Smooth muscle cell (in vitro differentiated cells): ENCODE measurements at regions not wholly inside any gene's neighbourhood (a gene's known extent, or its start where the extent isn't known, plus 50 kb on each side); places are given as distances from the start of the nearest gene placed in this dataset.

Source experiments
- DNase-seq: peaks from one replicate; lab custom pipeline; 2025; ENCODE audit not compliant: unreplicated experiment; lab: John Stamatoyannopoulos, UW
- H2AFZ ChIP-seq: fragments of 200-600 bp; sonication (generic); 2 replicates; pipeline ENCODE4 v1.6.0; 2016; ENCODE audit warnings: antibody characterized with exemption, low read depth, mild to moderate bottlenecking
- H3F3A ChIP-seq: fragments of 200-600 bp; sonication (generic); 2 replicates; pipeline ENCODE4 v1.6.0; 2017; ENCODE audit warnings: antibody characterized with exemption, low read depth
- H3K27ac ChIP-seq: fragments of 200-600 bp; sonication (generic); 2 replicates; pipeline ENCODE4 v1.5.1; 2016; ENCODE audit warnings: low read depth, mild to moderate bottlenecking
- H3K27me3 ChIP-seq: fragments of 200-600 bp; sonication (generic); 2 replicates; pipeline ENCODE4 v1.6.1; 2016; ENCODE audit warnings: low read depth, mild to moderate bottlenecking
- H3K36me3 ChIP-seq: fragments of 200-600 bp; sonication (generic); 2 replicates; pipeline ENCODE4 v1.5.1; 2016; ENCODE audit warnings: low read depth
- H3K4me1 ChIP-seq: fragments of 200-600 bp; sonication (generic); 2 replicates; pipeline ENCODE4 v1.5.1; 2016; ENCODE audit warnings: low read depth
- H3K4me2 ChIP-seq: fragments of 200-600 bp; sonication (generic); 2 replicates; pipeline ENCODE4 v1.6.0; 2016; ENCODE audit warnings: mild to moderate bottlenecking
- H3K4me3 ChIP-seq: fragments of 200-600 bp; sonication (generic); 2 replicates; pipeline ENCODE4 v1.5.1; 2016; ENCODE audit warnings: mild to moderate bottlenecking
- H3K79me2 ChIP-seq: fragments of 200-600 bp; sonication (generic); 2 replicates; pipeline ENCODE4 v1.6.0; 2016; ENCODE audit warnings: low read depth, mild to moderate bottlenecking
- H3K9ac ChIP-seq: fragments of 200-600 bp; sonication (generic); 2 replicates; pipeline ENCODE4 v1.6.0; 2016; ENCODE audit warnings: low read depth
- H3K9me3 ChIP-seq: fragments of 200-600 bp; sonication (generic); replicated peaks from 2 replicates; pipeline ENCODE4 v1.5.1; 2016; ENCODE audit warnings: low read depth
- H4K20me1 ChIP-seq: fragments of 200-600 bp; sonication (generic); 2 replicates; pipeline ENCODE4 v1.6.0; 2016; ENCODE audit warnings: low read depth
- CTCF ChIP-seq: fragments of 200-600 bp; sonication (generic); IDR thresholded peaks from 2 replicates; pipeline ENCODE4 v1.5.1; 2017; ENCODE audit warnings: borderline replicate concordance, mild to moderate bottlenecking, antibody characterized with exemption; ENCODE audit not compliant: insufficient read depth, poor library complexity, severe bottlenecking
- WGBS: methylation state at CpG from one replicate; pipeline ENCODE4 v1.1.7; 2016; ENCODE audit warnings: low lambda C conversion rate; 5-methylcytosine and 5-hydroxymethylcytosine counted together

GRCh38 chr2:145674705-145675104 is 1154.8 kb upstream of the ZEB2 start:
- TF ChIP-seq CTCF = no peak

GRCh38 chr2:145669301-145669700 is 1149.4 kb upstream of the ZEB2 start:
- Histone ChIP-seq H3K4me1 (peaks cover 10% of the 10 kb centered on the region), H3K4me3 (no peak overlapping the region), H3K4me2 (peak overlapping the region; percentile 65), H3K9ac (no peak overlapping the region), H3F3A (peaks cover 4% of the 10 kb centered on the region), H3K9me3 (no peaks in the 10 kb centered on the region), H3K36me3 (no peaks in the 10 kb centered on the region), H3K27ac (peak overlapping the region; percentile 49), H3K27me3 (no peaks in the 10 kb centered on the region), H3K79me2 (no peaks in the 10 kb centered on the region), H2AFZ (peak overlapping the region; percentile 56), H4K20me1 (no peaks in the 10 kb centered on the region)
- no peak for DNase-seq
- 19% methylated on average over 1 of the region's 1 CpG for WGBS
- no peak for TF ChIP-seq CTCF

More at GRCh38 chr2:145674705-145675104, 1154.8 kb upstream of the ZEB2 start:
- Histone ChIP-seq H3F3A (no peaks in the 10 kb centered on the region), H3K27me3 (no peaks in the 10 kb centered on the region), H3K9me3 (no peaks in the 10 kb centered on the region), H3K4me3 (no peak overlapping the region), H2AFZ (no peak overlapping the region), H3K9ac (no peak overlapping the region), H3K79me2 (no peaks in the 10 kb centered on the region), H3K4me2 (no peak overlapping the region), H3K4me1 (no peaks in the 10 kb centered on the region), H3K36me3 (no peaks in the 10 kb centered on the region), H3K27ac (no peak overlapping the region), H4K20me1 (no peaks in the 10 kb centered on the region)
- 95% methylated on average over 3 of the region's 3 CpGs for WGBS
- no peak for DNase-seq

- H2AFZ ChIP-seq = peak overlapping the region; percentile 64
- no peaks in the 10 kb centered on the region for H3K79me2 ChIP-seq
- WGBS = 22% methylated on average over 3 of the region's 3 CpGs
- peaks cover 10% of the 10 kb centered on the region for H3K4me1 ChIP-seq
- H3K9ac ChIP-seq = no peak overlapping the region
- peaks cover 4% of the 10 kb centered on the region for H3F3A ChIP-seq
- H3K36me3 ChIP-seq = no peaks in the 10 kb centered on the region
- peak overlapping the region; percentile 6 for H3K4me2 ChIP-seq
- TF ChIP-seq CTCF = no peak
- DNase-seq = no peak
- H3K4me3 ChIP-seq = no peak overlapping the region
- H3K9me3 ChIP-seq = no peaks in the 10 kb centered on the region
- H4K20me1 ChIP-seq = no peaks in the 10 kb centered on the region
- H3K27me3 ChIP-seq = no peaks in the 10 kb centered on the region
- H3K27ac ChIP-seq = peak overlapping the region; percentile 48
These were observed 1146.6 kb upstream of the ZEB2 start for GRCh38 chr2:145666552-145666951.

- no peak overlapping the region for H3K27ac ChIP-seq
- no peak overlapping the region for H3K9ac ChIP-seq
- no peaks in the 10 kb centered on the region for H4K20me1 ChIP-seq
- H3K27me3 ChIP-seq = no peaks in the 10 kb centered on the region
- 94% methylated on average over 3 of the region's 3 CpGs for WGBS
- H3F3A ChIP-seq = peaks cover 2% of the 10 kb centered on the region
- no peak overlapping the region for H3K4me3 ChIP-seq
- peaks cover 14% of the 10 kb centered on the region for H3K4me1 ChIP-seq
- DNase-seq = no peak
- no peak for TF ChIP-seq CTCF
- H3K79me2 ChIP-seq = no peaks in the 10 kb centered on the region
- no peak overlapping the region for H3K4me2 ChIP-seq
- H3K36me3 ChIP-seq = no peaks in the 10 kb centered on the region
- H3K9me3 ChIP-seq = no peaks in the 10 kb centered on the region
- no peak overlapping the region for H2AFZ ChIP-seq
These were observed 1137.3 kb upstream of the ZEB2 start for GRCh38 chr2:145657265-145657664.
